Subcutaneous abdominal adipose tissue (tissue), 5 donors: ENCODE measurements at regions not wholly inside any gene's neighbourhood (a gene's known extent, or its start where the extent isn't known, plus 50 kb on each side); places are given as distances from the start of the nearest gene placed in this dataset.
"Not testable (repeated sequence)": the region's sequence is repeated elsewhere in the genome, so short reads cannot be mapped to it uniquely, and the experiment has no call there.

Source experiments
- H3K27ac ChIP-seq: one replicate; pipeline ENCODE4 v1.7.0; 2013; ENCODE audit warnings: low read depth, mild to moderate bottlenecking, inconsistent platforms, low read length, moderate library complexity
- H3K27me3 ChIP-seq, 5 donors: one replicate each; pipeline ENCODE4 v1.7.0; 2013; ENCODE audit warnings: low read length in 5 of 5, inconsistent platforms in 1 of 5; ENCODE audit not compliant: control insufficient read depth in 5 of 5, insufficient read depth in 4 of 5
- H3K36me3 ChIP-seq, 5 donors: one replicate each; pipeline ENCODE4 v1.7.0; 2013; ENCODE audit warnings: low read length in 5 of 5; ENCODE audit not compliant: control insufficient read depth in 5 of 5, insufficient read depth in 5 of 5
- H3K4me1 ChIP-seq, 5 donors: one replicate each; pipeline ENCODE4 v1.7.0; 2013; ENCODE audit warnings: low read length in 5 of 5, mild to moderate bottlenecking in 3 of 5, moderate library complexity in 1 of 5; ENCODE audit not compliant: control insufficient read depth in 5 of 5, insufficient read depth in 5 of 5
- H3K4me3 ChIP-seq, 5 donors: one replicate each; pipeline ENCODE4 v1.7.0; 2013; ENCODE audit warnings: low read length in 5 of 5, low read depth in 1 of 5
- H3K9ac ChIP-seq, 5 donors: one replicate each; pipeline ENCODE4 v1.7.0; 2013; ENCODE audit warnings: low read length in 5 of 5, mild to moderate bottlenecking in 4 of 5, moderate library complexity in 3 of 5
- H3K9me3 ChIP-seq, 5 donors: one replicate each; pipeline ENCODE4 v1.7.0; 2013; ENCODE audit warnings: low read length in 5 of 5; ENCODE audit not compliant: control insufficient read depth in 5 of 5
- donor health status: healthy.
- donor health status: healthy.
- donor health status: healthy.
- donor health status: healthy.
- donor health status: healthy.

DNA sequence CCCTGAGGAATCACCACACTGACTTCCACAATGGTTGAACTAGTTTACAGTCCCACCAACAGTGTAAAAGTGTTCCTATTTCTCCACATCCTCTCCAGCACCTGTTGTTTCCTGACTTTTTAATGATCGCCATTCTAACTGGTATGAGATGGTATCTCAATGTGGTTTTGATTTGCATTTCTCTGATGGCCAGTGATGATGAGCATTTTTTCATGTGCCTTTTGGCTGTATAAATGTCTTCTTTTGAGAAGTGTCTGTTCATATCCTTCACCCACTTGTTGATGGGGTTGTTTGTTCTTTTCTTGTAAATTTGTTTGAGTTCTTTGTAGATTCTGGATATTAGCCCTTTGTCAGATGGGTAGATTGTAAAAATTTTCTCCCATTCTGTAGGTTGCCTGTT lies 106.9 kb upstream of the TMEM164 start:
- not testable (repeated sequence) for H3K4me3 ChIP-seq, H3K9ac ChIP-seq, H3K4me1 ChIP-seq, H3K9me3 ChIP-seq, H3K27me3 ChIP-seq, H3K27ac ChIP-seq, H3K36me3 ChIP-seq

DNA sequence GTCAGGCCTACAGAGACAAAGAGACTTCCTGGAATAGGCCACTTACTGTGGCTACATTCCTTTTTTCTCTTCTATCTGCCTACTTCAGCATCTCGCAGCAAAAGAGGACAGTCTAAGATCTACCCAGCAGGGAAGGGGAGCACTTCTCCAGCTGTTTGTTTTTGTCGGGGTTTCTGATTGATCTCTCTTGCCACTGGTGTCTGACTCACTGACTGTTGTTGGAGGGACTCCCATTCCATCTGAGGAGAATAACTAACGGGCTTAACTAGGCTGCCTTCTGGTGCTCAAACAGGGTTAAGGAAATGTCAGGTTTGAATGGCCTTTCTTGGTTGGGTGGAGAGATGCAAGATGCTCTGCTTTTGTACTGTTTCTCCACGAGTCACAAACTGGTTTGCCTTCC lies 100.2 kb upstream of the TMEM164 start:
- H3K9ac ChIP-seq: no peak overlapping the region
- H3K9me3 ChIP-seq: no peaks in the 10 kb centered on the region
- peaks cover 0 to 14% (median 5%) of the 10 kb centered on the region in 5 donors for H3K27me3 ChIP-seq
- no peaks in the 10 kb centered on the region for H3K36me3 ChIP-seq
- H3K4me3 ChIP-seq: no peak overlapping the region
- no peak overlapping the region for H3K27ac ChIP-seq
- H3K4me1 ChIP-seq: no peaks in the 10 kb centered on the region

DNA sequence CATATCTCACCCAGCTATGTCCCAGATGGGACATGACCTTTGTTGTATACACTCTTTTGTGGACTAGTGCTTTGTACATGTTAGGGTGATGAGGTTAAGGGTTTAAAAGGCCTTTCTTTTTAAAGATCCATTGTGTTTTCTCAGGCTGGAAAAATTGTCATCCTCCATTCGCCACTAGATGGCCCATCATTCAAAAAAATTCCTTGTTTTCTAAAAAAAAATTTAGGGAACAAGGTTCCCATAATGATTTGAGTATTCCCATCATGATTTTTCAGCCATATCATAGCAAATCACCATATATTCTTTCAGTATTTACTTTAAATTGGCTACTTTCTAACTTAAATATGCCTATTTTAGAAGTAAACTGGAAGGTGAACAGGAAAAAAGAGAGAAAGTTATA lies 91.9 kb upstream of the TMEM164 start:
- H3K27me3 ChIP-seq: peaks cover 0 to 4% (median 2%) of the 10 kb centered on the region in 5 donors
- no peaks in the 10 kb centered on the region for H3K4me1 ChIP-seq
- no peaks in the 10 kb centered on the region for H3K9me3 ChIP-seq
- no peak overlapping the region for H3K27ac ChIP-seq
- no peak overlapping the region for H3K4me3 ChIP-seq
- H3K36me3 ChIP-seq: no peaks in the 10 kb centered on the region
- H3K9ac ChIP-seq: no peak overlapping the region

DNA sequence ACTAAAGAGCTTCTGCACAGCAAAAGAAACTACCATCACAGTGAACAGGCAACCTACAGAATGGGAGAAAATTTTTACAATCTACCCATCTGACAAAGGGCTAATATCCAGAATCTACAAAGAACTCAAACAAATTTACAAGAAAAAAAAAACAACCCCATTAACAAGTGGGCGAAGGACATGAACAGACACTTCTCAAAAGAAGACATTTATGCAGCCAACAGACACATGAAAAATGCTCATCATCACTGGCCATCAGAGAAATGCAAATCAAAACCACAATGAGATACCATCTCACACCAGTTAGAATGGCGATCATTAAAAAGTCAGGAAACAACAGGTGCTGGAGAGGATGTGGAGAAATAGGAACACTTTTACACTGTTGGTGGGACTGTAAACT lies 89.9 kb upstream of the TMEM164 start:
- not testable (repeated sequence) for H3K36me3 ChIP-seq, H3K4me1 ChIP-seq, H3K9me3 ChIP-seq, H3K9ac ChIP-seq, H3K27me3 ChIP-seq, H3K27ac ChIP-seq, H3K4me3 ChIP-seq

DNA sequence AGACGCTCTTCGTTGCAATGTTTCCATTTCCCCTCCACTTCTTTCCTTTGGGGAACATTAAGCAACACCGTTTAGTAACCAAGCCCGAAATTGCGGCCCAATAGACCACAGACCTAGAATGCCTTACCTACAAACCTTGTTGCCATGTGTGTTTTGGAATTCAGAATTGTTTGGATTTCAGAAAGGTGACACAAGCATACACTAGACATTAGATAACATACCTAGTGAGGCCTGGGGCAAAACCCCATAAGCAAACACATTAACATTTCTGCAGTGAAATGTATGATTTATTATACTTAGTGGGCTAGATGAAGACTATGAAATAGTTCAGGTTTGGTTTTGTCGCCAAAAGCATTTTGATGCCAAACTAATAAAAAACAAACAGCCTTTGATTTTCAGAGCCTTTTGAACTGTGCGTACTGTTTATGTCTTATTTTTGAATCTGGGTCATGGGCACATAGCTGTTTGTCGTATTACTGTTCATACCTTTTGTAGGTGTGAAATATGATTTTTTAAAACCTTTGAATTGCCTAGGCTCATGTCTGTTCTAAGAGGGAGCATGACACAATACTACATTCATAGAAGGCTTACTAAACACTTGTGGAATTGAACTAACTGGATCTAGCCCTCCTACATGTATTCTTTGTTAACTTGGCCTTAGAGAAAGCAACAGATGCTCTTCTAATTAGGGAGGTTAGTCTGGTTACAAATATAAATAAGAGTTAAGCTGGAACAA lies 88.6 kb upstream of the TMEM164 start:
- Histone ChIP-seq H3K27ac (no peak overlapping the region), H3K9me3 (no peaks in the 10 kb centered on the region), H3K36me3 (no peaks in the 10 kb centered on the region), H3K9ac (no peak overlapping the region), H3K27me3 (peaks cover 0 to 5% (median under 1%) of the 10 kb centered on the region in 5 donors), H3K4me3 (no peak overlapping the region), H3K4me1 (no peaks in the 10 kb centered on the region)

DNA sequence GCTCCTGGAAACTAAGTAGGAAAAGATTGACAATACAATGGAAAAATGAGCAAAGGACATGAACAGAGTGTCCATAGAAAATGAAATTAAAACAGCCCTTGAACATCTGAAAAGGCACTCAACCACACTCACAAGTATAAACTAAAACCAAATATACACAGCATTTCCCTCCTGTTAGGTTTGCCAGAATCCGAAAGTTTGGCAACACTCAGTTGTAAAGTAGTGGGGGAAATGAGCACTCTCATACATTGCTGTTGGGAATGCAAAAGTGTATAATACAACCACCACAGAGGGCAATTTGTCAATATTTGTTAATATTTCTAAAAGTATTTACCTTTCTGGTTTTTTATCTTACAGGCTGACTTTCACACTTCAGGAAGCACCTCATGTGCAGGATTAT lies 84.2 kb upstream of the TMEM164 start:
- no peak overlapping the region for H3K9ac ChIP-seq
- no peak overlapping the region for H3K27ac ChIP-seq
- H3K27me3 ChIP-seq: peaks cover 0 to 4% (median 0%) of the 10 kb centered on the region in 5 donors
- no peaks in the 10 kb centered on the region for H3K36me3 ChIP-seq
- H3K9me3 ChIP-seq: no peaks in the 10 kb centered on the region
- no peak overlapping the region for H3K4me3 ChIP-seq
- no peaks in the 10 kb centered on the region for H3K4me1 ChIP-seq

DNA sequence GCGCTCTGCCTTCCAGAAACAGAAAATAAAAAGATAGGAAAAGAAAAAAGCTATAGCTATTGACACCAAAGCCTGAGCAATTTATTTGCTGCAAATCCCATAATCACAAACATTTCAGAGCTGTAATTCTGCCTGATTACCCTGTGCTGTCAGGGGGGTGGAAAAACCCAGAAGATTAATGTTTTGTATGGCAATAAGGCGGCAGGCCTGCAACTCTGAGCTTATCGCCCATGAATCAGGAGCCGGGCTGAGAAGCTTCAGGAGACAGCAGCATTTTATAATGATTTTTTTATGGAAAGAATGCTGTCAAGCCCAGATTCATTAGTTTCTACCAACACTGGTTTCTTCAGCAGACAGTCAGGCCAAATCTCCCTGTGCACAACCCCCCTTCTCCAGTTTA lies 82.6 kb upstream of the TMEM164 start:
- no peak overlapping the region for H3K9ac ChIP-seq
- no peak overlapping the region for H3K4me3 ChIP-seq
- no peak overlapping the region for H3K27ac ChIP-seq
- H3K36me3 ChIP-seq: no peaks in the 10 kb centered on the region
- H3K27me3 ChIP-seq: peaks cover 0 to 4% (median 3%) of the 10 kb centered on the region in 5 donors
- H3K4me1 ChIP-seq: no peaks in the 10 kb centered on the region
- no peaks in the 10 kb centered on the region for H3K9me3 ChIP-seq

DNA sequence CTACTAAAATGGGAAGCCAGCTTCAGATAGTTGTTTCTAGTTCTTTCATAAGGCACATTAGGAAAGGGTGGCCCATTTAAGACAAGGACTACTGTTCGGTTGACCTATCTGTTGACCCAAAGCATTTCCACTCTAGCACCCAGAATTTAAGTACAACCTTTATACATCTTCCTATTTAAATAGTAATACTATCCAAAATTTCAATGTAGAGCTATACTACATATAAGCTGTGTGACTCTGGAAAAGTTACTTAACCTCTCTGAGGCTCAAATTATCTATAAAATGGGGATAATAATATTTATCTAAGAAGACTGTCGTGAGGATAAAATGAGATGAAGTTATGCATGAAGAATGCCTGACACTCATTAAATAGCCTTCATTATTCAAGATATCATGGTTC lies 82.0 kb upstream of the TMEM164 start:
- Histone ChIP-seq H3K9me3 (no peaks in the 10 kb centered on the region), H3K36me3 (no peaks in the 10 kb centered on the region), H3K9ac (no peak overlapping the region), H3K27me3 (peaks cover 0 to 4% (median 3%) of the 10 kb centered on the region in 5 donors), H3K4me1 (no peaks in the 10 kb centered on the region), H3K4me3 (no peak overlapping the region), H3K27ac (no peak overlapping the region)

DNA sequence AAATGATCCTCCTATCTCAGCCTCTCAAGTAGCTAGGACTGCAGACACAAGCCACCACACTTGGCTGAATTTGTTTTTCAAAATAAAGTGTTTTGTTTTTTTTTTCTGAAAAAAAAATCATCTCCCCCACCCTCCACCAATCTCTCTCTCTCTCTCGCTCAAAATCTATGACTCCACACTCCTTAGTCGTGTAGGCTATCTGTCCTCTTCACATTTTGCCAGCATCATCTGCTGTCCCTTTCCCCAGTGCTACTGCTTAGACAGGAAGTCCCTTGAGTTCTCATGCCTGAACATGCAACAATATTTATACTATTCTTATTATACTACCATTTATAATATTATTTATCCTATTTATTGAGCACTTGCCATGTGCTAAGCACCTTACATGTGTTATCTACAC lies 80.7 kb upstream of the TMEM164 start:
- no peaks in the 10 kb centered on the region for H3K36me3 ChIP-seq
- no peak overlapping the region for H3K9ac ChIP-seq
- H3K4me1 ChIP-seq: peaks cover 0 to 2% (median 0%) of the 10 kb centered on the region in 5 donors
- H3K9me3 ChIP-seq: no peaks in the 10 kb centered on the region
- H3K27ac ChIP-seq: no peak overlapping the region
- no peak overlapping the region for H3K4me3 ChIP-seq
- H3K27me3 ChIP-seq: peaks cover 0 to 6% (median under 1%) of the 10 kb centered on the region in 5 donors

DNA sequence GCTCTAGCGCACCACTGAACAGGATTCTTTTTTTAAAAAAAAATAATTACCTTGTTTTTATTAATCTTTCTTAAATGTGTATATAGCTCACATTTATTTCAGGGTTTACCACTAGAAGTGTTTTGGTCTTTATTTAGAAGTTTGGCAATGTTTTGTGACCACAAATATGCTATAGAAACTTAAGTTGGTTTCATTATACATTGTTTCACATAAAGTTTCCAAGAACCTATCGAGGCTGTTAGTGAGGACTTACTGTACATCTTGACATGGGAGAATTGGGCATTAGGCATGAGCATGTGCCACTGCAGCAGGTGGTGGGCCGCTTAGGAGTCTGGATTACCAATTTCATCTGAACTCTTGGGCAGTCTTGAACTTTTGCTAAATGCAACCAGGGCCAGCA lies 77.9 kb upstream of the TMEM164 start:
- not testable (repeated sequence) for H3K4me3 ChIP-seq, H3K9me3 ChIP-seq, H3K4me1 ChIP-seq, H3K27ac ChIP-seq, H3K27me3 ChIP-seq, H3K36me3 ChIP-seq, H3K9ac ChIP-seq
